ENCODE measurements at regions not wholly inside any gene's neighbourhood (a gene's known extent, or its start where the extent isn't known, plus 50 kb on each side); places are given as distances from the start of the nearest gene placed in this dataset.

- Histone ChIP-seq H3K27ac (no peak overlapping the region), H3K4me3 (no peak overlapping the region), H3K4me1 (no peaks in the 10 kb centered on the region), H3K9me3 (no peaks in the 10 kb centered on the region), H3K36me3 (no peaks in the 10 kb centered on the region), H3K27me3 (no peaks in the 10 kb centered on the region)
- no peak for TF ChIP-seq CTCF (IDR thresholded peaks at IDR 0.05)
- DNase-seq: no peak
- intact Hi-C loops (cut with DNase I; ENCODE audit: low total_unique reads): no loop called here
These were observed 667.1 kb downstream of the PCDH17 start for GRCh38 chr13:58298556-58299135.

- intact Hi-C loops (cut with DNase I; ENCODE audit: low total_unique reads): no loop called here
- Histone ChIP-seq H3K4me3 (no peak overlapping the region), H3K27me3 (no peaks in the 10 kb centered on the region), H3K4me1 (no peaks in the 10 kb centered on the region), H3K27ac (no peak overlapping the region), H3K36me3 (no peaks in the 10 kb centered on the region), H3K9me3 (no peaks in the 10 kb centered on the region)
- TF ChIP-seq CTCF (IDR thresholded peaks at IDR 0.05) (no peak), POLR2A (IDR thresholded peaks at IDR 0.05) (no peak)
- no peak for DNase-seq
These were observed 668.7 kb downstream of the PCDH17 start for GRCh38 chr13:58300224-58300623.

GRCh38 chr13:58300974-58301681, 669.6 kb downstream of the PCDH17 start:
- Histone ChIP-seq H3K9me3 (no peaks in the 10 kb centered on the region), H3K4me1 (no peaks in the 10 kb centered on the region), H3K27ac (no peak overlapping the region), H3K36me3 (no peaks in the 10 kb centered on the region), H3K4me3 (no peak overlapping the region), H3K27me3 (no peaks in the 10 kb centered on the region)
- intact Hi-C loops (cut with DNase I; ENCODE audit: low total_unique reads): no loop called here
- no peak for DNase-seq
- TF ChIP-seq CTCF (IDR thresholded peaks at IDR 0.05): no peak
- no peak for TF ChIP-seq POLR2A (IDR thresholded peaks at IDR 0.05)

- TF ChIP-seq CTCF (IDR thresholded peaks at IDR 0.05) (no peak), POLR2A (IDR thresholded peaks at IDR 0.05) (no peak)
- Histone ChIP-seq H3K4me3 (no peak overlapping the region), H3K9me3 (no peaks in the 10 kb centered on the region), H3K36me3 (no peaks in the 10 kb centered on the region), H3K4me1 (no peaks in the 10 kb centered on the region), H3K27ac (no peak overlapping the region), H3K27me3 (no peaks in the 10 kb centered on the region)
- no peak for DNase-seq
- intact Hi-C loops (cut with DNase I; ENCODE audit: low total_unique reads): no loop called here
These were observed 670.8 kb downstream of the PCDH17 start for GRCh38 chr13:58302349-58302748.

GRCh38 chr13:58306062-58306461, 674.5 kb downstream of the PCDH17 start:
- no peak for DNase-seq
- intact Hi-C loops (cut with DNase I; ENCODE audit: low total_unique reads): no loop called here
- no peaks in the 10 kb centered on the region for H3K27me3 ChIP-seq
- H3K4me1 ChIP-seq: no peaks in the 10 kb centered on the region
- H3K9me3 ChIP-seq: no peaks in the 10 kb centered on the region
- H3K27ac ChIP-seq: no peak overlapping the region
- H3K36me3 ChIP-seq: no peaks in the 10 kb centered on the region
- no peak for TF ChIP-seq CTCF (IDR thresholded peaks at IDR 0.05)
- TF ChIP-seq POLR2A (IDR thresholded peaks at IDR 0.05): no peak
- no peak overlapping the region for H3K4me3 ChIP-seq
